ENCODE measurements at regions not wholly inside any gene's neighbourhood (a gene's known extent, or its start where the extent isn't known, plus 50 kb on each side); places are given as distances from the start of the nearest gene placed in this dataset.

DNA sequence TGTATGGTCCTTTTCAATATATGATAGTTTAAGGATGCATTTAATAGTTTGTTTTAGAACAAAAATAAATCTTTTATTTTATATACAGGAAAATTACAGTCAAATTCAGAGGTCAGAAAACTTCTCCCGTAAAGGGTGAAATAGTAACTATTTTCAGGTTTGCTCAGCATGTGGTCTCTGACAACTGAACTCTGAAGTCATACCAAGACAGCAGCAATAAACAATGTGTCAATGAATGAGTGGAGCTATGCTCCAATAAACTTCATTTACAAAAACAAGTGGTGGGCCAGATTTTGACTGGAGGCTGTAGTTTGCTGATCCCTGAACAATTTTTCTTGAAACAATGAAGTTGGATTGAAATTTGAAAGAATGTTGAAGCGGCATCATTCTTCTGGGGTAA lies 123.6 kb downstream of the ZNF248 start:
- TF ChIP-seq, protein P1, sequence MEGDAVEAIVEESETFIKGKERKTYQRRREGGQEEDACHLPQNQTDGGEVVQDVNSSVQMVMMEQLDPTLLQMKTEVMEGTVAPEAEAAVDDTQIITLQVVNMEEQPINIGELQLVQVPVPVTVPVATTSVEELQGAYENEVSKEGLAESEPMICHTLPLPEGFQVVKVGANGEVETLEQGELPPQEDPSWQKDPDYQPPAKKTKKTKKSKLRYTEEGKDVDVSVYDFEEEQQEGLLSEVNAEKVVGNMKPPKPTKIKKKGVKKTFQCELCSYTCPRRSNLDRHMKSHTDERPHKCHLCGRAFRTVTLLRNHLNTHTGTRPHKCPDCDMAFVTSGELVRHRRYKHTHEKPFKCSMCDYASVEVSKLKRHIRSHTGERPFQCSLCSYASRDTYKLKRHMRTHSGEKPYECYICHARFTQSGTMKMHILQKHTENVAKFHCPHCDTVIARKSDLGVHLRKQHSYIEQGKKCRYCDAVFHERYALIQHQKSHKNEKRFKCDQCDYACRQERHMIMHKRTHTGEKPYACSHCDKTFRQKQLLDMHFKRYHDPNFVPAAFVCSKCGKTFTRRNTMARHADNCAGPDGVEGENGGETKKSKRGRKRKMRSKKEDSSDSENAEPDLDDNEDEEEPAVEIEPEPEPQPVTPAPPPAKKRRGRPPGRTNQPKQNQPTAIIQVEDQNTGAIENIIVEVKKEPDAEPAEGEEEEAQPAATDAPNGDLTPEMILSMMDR (IDR thresholded peaks at IDR 0.05) = no peak
- TF ChIP-seq EP300 (IDR thresholded peaks at IDR 0.05) (no peak), POLR2AphosphoS5 (IDR thresholded peaks at IDR 0.05) (no peak)
